Caco-2 (cell line): ENCODE measurements at regions not wholly inside any gene's neighbourhood (a gene's known extent, or its start where the extent isn't known, plus 50 kb on each side); places are given as distances from the start of the nearest gene placed in this dataset.

Experiments used
- BruUV-seq: library from RNA; stranded (reverse); fragments of 400-500 nt; replicated peaks from 2 replicates; lab custom pipeline; 2021; lab: Mats Ljungman, UMichigan
- CTCF ChIA-PET: fragments of 300-600 bp; sonication (Branson Sonifier 250); formaldehyde crosslinking; loops from one replicate; lab custom pipeline; 2022; ENCODE audit warnings: antibody characterized with exemption; lab: Charles Lee
- POLR2A ChIA-PET: fragments of 300-600 bp; sonication (Branson Sonifier 250); formaldehyde crosslinking; loops from one replicate; lab custom pipeline; 2022; ENCODE audit warnings: antibody characterized with exemption; lab: Charles Lee
- DNase-seq, 2 experiments: peaks; one replicate each; pipeline versions ENCODE4 v3.0.0 to v3.0.0-alpha.2; 2020 to 2022
- H3K27me3 ChIP-seq: replicated peaks from 2 replicates; pipeline ENCODE4 v1.6.0; 2011; ENCODE audit warnings: low read length; ENCODE audit not compliant: control insufficient read depth, insufficient read depth
- H3K36me3 ChIP-seq: 2 replicates; pipeline ENCODE4 v1.5.1; 2011; ENCODE audit warnings: low read length; ENCODE audit not compliant: control insufficient read depth, insufficient read depth
- H3K4me1 ChIP-seq: fragments of 250-450 bp; sonication (Bioruptor Pico); 2 replicates; pipeline ENCODE4 v1.5.1; 2020; ENCODE audit warnings: mild to moderate bottlenecking
- H3K4me3 ChIP-seq: 2 replicates; pipeline ENCODE4 v1.5.1; 2011; ENCODE audit warnings: low read depth, mild to moderate bottlenecking, control low read depth, low read length
- H3K9me3 ChIP-seq: fragments of 250-450 bp; sonication (Bioruptor Pico); 2 replicates; pipeline ENCODE4 v1.5.1; 2020; ENCODE audit warnings: mild to moderate bottlenecking, moderate library complexity
- H3K27ac Mint-ChIP-seq: one replicate; pipeline ENCODE4 v1.8.0; 2022; ENCODE audit warnings: mixed read lengths; ENCODE audit not compliant: unreplicated experiment
- H3K27me3 Mint-ChIP-seq: one replicate; pipeline ENCODE4 v1.8.0; 2022; ENCODE audit warnings: mixed read lengths; ENCODE audit not compliant: insufficient read depth, unreplicated experiment
- H3K36me3 Mint-ChIP-seq: one replicate; pipeline ENCODE4 v1.8.0; 2022; ENCODE audit warnings: mild to moderate bottlenecking, mixed read lengths; ENCODE audit not compliant: insufficient read depth, unreplicated experiment
- H3K4me1 Mint-ChIP-seq: one replicate; pipeline ENCODE4 v1.8.0; 2022; ENCODE audit warnings: low read depth, mixed read lengths; ENCODE audit not compliant: unreplicated experiment
- H3K4me3 Mint-ChIP-seq: one replicate; pipeline ENCODE4 v1.8.0; 2022; ENCODE audit warnings: mild to moderate bottlenecking, moderate library complexity, mixed read lengths; ENCODE audit not compliant: unreplicated experiment
- H3K9me3 Mint-ChIP-seq: one replicate; pipeline ENCODE4 v1.8.0; 2022; ENCODE audit warnings: mixed read lengths; ENCODE audit not compliant: unreplicated experiment
- intact Hi-C: fragments of 100-400 bp; cut with micrococcal nuclease; formaldehyde crosslinking; loops from one replicate; pipeline ENCODE4 v1.10.0; 2022; ENCODE audit not compliant: unreplicated experiment
- TF ChIP-seq, protein P1 (sequence below), 2 experiments: fragments of 200-600 bp in 1 of 2; IDR thresholded peaks; 1 replicate in 1 of 2; 2 replicates in 1 of 2; pipeline versions ENCODE4 v1.5.1 to v1.8.0; 2011 to 2022; ENCODE audit warnings: antibody characterized with exemption in 1 of 2, control low read depth in 1 of 2, inconsistent platforms in 1 of 2, low read depth in 1 of 2, low read length in 1 of 2, mild to moderate bottlenecking in 1 of 2, moderate library complexity in 1 of 2; ENCODE audit not compliant: insufficient read depth in 1 of 2, severe bottlenecking in 1 of 2, unreplicated experiment in 1 of 2

DNA sequence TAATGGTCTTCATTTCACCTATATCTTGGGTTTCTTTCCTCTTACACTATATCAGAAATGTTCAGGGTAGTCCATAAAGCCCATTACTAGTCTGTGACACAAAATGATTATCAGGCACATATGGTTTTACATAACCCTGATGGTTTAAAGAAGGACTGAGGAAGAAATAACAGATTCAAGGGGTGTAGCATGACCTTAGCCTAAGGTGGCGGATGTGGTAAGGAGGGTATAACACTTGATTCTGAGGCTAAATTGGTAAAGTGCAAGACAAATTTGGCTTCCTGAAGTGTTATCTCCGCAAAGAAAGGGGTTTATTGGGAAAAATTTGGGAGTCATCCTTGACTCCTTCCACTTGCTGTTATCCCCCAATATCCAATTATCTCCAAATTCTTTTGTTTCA, 388.2 kb upstream of the RPS23 start:
- Mint-ChIP-seq H3K9me3 (no peaks in the 10 kb centered on the region), H3K36me3 (no peaks in the 10 kb centered on the region), H3K27me3 (no peaks in the 10 kb centered on the region), H3K27ac (no peak overlapping the region), H3K4me1 (no peaks in the 10 kb centered on the region), H3K4me3 (no peak overlapping the region)
- intact Hi-C loops = no loop called here
- no peak for DNase-seq
- no peaks in the 10 kb centered on the region for H3K9me3 ChIP-seq
- TF ChIP-seq, protein P1, sequence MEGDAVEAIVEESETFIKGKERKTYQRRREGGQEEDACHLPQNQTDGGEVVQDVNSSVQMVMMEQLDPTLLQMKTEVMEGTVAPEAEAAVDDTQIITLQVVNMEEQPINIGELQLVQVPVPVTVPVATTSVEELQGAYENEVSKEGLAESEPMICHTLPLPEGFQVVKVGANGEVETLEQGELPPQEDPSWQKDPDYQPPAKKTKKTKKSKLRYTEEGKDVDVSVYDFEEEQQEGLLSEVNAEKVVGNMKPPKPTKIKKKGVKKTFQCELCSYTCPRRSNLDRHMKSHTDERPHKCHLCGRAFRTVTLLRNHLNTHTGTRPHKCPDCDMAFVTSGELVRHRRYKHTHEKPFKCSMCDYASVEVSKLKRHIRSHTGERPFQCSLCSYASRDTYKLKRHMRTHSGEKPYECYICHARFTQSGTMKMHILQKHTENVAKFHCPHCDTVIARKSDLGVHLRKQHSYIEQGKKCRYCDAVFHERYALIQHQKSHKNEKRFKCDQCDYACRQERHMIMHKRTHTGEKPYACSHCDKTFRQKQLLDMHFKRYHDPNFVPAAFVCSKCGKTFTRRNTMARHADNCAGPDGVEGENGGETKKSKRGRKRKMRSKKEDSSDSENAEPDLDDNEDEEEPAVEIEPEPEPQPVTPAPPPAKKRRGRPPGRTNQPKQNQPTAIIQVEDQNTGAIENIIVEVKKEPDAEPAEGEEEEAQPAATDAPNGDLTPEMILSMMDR (IDR thresholded peaks at IDR 0.05; ENCODE audit: insufficient read depth in 1 of 2, low read depth in 1 of 2, low read length in 1 of 2, severe bottlenecking in 1 of 2, unreplicated experiment in 1 of 2) = no peak
- H3K36me3 ChIP-seq = no peaks in the 10 kb centered on the region
- H3K4me1 ChIP-seq = no peaks in the 10 kb centered on the region
- H3K4me3 ChIP-seq = no peak overlapping the region
- POLR2A ChIA-PET = no interaction called here
- H3K27me3 ChIP-seq = no peaks in the 10 kb centered on the region
- no TSS peak for BruUV-seq
- CTCF ChIA-PET = no interaction called here

DNA sequence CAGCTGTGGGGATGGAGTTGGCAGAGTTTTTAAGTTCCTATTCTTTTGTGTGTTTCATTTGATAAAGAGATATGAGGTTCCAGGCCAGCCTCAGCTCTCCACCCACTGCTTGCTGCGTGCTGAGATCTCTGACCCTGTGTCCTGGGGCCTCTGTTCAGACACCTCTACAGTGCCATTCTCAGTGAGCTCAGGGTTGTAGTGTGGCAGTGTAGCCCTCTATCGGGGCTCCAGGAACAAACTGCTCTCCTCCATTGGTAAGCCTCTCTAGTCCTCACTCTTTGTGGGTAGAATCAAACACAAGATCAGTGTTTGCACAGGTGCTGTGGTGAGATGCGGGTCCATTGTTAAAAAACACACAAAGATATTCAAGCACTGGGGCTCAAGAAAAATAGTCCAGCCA, 386.6 kb upstream of the RPS23 start:
- Histone ChIP-seq H3K9me3 (no peaks in the 10 kb centered on the region), H3K27me3 (no peaks in the 10 kb centered on the region), H3K4me1 (no peaks in the 10 kb centered on the region), H3K4me3 (no peak overlapping the region), H3K36me3 (no peaks in the 10 kb centered on the region)
- Mint-ChIP-seq H3K27ac (no peak overlapping the region), H3K4me3 (no peak overlapping the region), H3K27me3 (no peaks in the 10 kb centered on the region), H3K4me1 (no peaks in the 10 kb centered on the region), H3K36me3 (no peaks in the 10 kb centered on the region), H3K9me3 (no peaks in the 10 kb centered on the region)
- ChIA-PET CTCF (no interaction called here), POLR2A (no interaction called here)
- intact Hi-C loops = no loop called here
- no TSS peak for BruUV-seq
- no peak for DNase-seq
- TF ChIP-seq, protein P1 (IDR thresholded peaks at IDR 0.05; ENCODE audit: insufficient read depth in 1 of 2, low read depth in 1 of 2, low read length in 1 of 2, severe bottlenecking in 1 of 2, unreplicated experiment in 1 of 2) = no peak

DNA sequence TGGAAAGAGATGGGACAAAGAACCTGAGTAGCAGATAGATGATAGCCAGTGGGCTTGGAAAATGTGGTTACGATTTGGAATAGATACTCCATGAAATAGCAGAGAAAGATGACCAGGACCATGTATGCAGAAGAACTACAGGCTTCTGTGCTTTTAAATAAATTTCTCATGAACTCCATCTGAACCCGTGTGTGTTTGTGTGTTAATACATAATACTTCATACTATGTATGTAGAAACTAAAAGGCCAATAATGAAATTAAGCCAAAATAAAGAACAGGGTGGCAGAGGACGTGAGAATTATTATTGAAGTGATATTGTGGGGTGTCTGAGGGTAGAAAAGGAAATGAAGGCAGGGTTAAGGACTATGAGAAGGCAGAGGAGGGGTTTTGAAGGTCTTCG, 385.1 kb upstream of the RPS23 start:
- DNase-seq = no peak
- no peaks in the 10 kb centered on the region for H3K36me3 Mint-ChIP-seq
- Histone ChIP-seq H3K36me3 (no peaks in the 10 kb centered on the region), H3K27me3 (no peaks in the 10 kb centered on the region), H3K4me3 (no peak overlapping the region), H3K9me3 (no peaks in the 10 kb centered on the region), H3K4me1 (no peaks in the 10 kb centered on the region)
- ChIA-PET POLR2A (no interaction called here), CTCF (no interaction called here)
- intact Hi-C loops = no loop called here
- no TSS peak for BruUV-seq
- no peaks in the 10 kb centered on the region for H3K4me1 Mint-ChIP-seq
- no peak overlapping the region for H3K27ac Mint-ChIP-seq
- no peaks in the 10 kb centered on the region for H3K27me3 Mint-ChIP-seq
- H3K9me3 Mint-ChIP-seq = no peaks in the 10 kb centered on the region
- TF ChIP-seq, protein P1 (IDR thresholded peaks at IDR 0.05; ENCODE audit: insufficient read depth in 1 of 2, low read depth in 1 of 2, low read length in 1 of 2, severe bottlenecking in 1 of 2, unreplicated experiment in 1 of 2) = no peak
- no peak overlapping the region for H3K4me3 Mint-ChIP-seq
